HL-60 (cell line): ENCODE measurements at regions not wholly inside any gene's neighbourhood (a gene's known extent, or its start where the extent isn't known, plus 50 kb on each side); places are given as distances from the start of the nearest gene placed in this dataset.

ENCODE experiments used
- GABPA ChIP-seq: IDR thresholded peaks from 2 replicates; pipeline ENCODE4 v1.6.1; 2012; ENCODE audit warnings: low read depth
- POLR2AphosphoS5 ChIP-seq: IDR thresholded peaks from 2 replicates; pipeline ENCODE4 v1.6.1; 2012; ENCODE audit warnings: low read depth
- SPI1 ChIP-seq: IDR thresholded peaks from 2 replicates; pipeline ENCODE4 v1.6.1; 2012; ENCODE audit warnings: low read depth, mild to moderate bottlenecking, borderline replicate concordance
- TF ChIP-seq, protein P1 (sequence below): IDR thresholded peaks from one replicate; pipeline ENCODE4 v1.5.1; 2011; ENCODE audit warnings: low read length, control low read depth, inconsistent platforms; ENCODE audit not compliant: insufficient read depth
- TF ChIP-seq, protein P2 (sequence below): IDR thresholded peaks from 2 replicates; pipeline ENCODE4 v1.6.1; 2012; ENCODE audit warnings: low read depth; ENCODE audit not compliant: insufficient replicate concordance

GRCh38 chr5:38031304-38031703, 191.5 kb upstream of the GDNF start:
- TF ChIP-seq, protein P1, sequence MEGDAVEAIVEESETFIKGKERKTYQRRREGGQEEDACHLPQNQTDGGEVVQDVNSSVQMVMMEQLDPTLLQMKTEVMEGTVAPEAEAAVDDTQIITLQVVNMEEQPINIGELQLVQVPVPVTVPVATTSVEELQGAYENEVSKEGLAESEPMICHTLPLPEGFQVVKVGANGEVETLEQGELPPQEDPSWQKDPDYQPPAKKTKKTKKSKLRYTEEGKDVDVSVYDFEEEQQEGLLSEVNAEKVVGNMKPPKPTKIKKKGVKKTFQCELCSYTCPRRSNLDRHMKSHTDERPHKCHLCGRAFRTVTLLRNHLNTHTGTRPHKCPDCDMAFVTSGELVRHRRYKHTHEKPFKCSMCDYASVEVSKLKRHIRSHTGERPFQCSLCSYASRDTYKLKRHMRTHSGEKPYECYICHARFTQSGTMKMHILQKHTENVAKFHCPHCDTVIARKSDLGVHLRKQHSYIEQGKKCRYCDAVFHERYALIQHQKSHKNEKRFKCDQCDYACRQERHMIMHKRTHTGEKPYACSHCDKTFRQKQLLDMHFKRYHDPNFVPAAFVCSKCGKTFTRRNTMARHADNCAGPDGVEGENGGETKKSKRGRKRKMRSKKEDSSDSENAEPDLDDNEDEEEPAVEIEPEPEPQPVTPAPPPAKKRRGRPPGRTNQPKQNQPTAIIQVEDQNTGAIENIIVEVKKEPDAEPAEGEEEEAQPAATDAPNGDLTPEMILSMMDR, result no peak
- TF ChIP-seq GABPA (no peak), SPI1 (no peak), POLR2AphosphoS5 (no peak)
- TF ChIP-seq, protein P2, sequence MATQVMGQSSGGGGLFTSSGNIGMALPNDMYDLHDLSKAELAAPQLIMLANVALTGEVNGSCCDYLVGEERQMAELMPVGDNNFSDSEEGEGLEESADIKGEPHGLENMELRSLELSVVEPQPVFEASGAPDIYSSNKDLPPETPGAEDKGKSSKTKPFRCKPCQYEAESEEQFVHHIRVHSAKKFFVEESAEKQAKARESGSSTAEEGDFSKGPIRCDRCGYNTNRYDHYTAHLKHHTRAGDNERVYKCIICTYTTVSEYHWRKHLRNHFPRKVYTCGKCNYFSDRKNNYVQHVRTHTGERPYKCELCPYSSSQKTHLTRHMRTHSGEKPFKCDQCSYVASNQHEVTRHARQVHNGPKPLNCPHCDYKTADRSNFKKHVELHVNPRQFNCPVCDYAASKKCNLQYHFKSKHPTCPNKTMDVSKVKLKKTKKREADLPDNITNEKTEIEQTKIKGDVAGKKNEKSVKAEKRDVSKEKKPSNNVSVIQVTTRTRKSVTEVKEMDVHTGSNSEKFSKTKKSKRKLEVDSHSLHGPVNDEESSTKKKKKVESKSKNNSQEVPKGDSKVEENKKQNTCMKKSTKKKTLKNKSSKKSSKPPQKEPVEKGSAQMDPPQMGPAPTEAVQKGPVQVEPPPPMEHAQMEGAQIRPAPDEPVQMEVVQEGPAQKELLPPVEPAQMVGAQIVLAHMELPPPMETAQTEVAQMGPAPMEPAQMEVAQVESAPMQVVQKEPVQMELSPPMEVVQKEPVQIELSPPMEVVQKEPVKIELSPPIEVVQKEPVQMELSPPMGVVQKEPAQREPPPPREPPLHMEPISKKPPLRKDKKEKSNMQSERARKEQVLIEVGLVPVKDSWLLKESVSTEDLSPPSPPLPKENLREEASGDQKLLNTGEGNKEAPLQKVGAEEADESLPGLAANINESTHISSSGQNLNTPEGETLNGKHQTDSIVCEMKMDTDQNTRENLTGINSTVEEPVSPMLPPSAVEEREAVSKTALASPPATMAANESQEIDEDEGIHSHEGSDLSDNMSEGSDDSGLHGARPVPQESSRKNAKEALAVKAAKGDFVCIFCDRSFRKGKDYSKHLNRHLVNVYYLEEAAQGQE, result no peak
